GM10248 (cell line): ENCODE measurements at regions not wholly inside any gene's neighbourhood (a gene's known extent, or its start where the extent isn't known, plus 50 kb on each side); places are given as distances from the start of the nearest gene placed in this dataset.

ENCODE experiments used
- CTCF ChIA-PET: fragments of 300-600 bp; sonication (Branson Sonifier 250); formaldehyde crosslinking; extraction: SDS; loops from one replicate; lab custom pipeline; 2021; ENCODE audit warnings: antibody characterized with exemption; lab: Yijun Ruan, JAX
- POLR2A ChIA-PET: fragments of 350-650 bp; sonication (Branson Sonifier 250); formaldehyde crosslinking; extraction: SDS; loops from one replicate; lab custom pipeline; 2020; ENCODE audit warnings: antibody characterized with exemption; lab: Yijun Ruan, JAX
- DNase-seq: peaks from one replicate; pipeline ENCODE4 v3.0.0; 2012; ENCODE audit errors: extremely low spot score
- CTCF ChIP-seq: IDR thresholded peaks from 2 replicates; pipeline ENCODE4 v1.5.1; 2012; ENCODE audit warnings: mild to moderate bottlenecking, low read depth; ENCODE audit errors: extremely low read depth, missing control alignments, control extremely low read depth

GRCh38 chr1:188672153-188672552 is 1805.5 kb downstream of the BRINP3 start:
- ChIA-PET POLR2A (no interaction called here), CTCF (no interaction called here)
- DNase-seq, result no peak
- TF ChIP-seq CTCF, result no peak

- CTCF ChIA-PET, result no interaction called here
- POLR2A ChIA-PET, result no interaction called here
- TF ChIP-seq CTCF, result no peak
- no peak for DNase-seq
Measured at GRCh38 chr1:188689542-188689941, 1788.1 kb downstream of the BRINP3 start.

- no peak for TF ChIP-seq CTCF
- CTCF ChIA-PET, result no interaction called here
- POLR2A ChIA-PET, result no interaction called here
- no peak for DNase-seq
Measured at GRCh38 chr1:188700116-188700515, 1777.5 kb downstream of the BRINP3 start.

GRCh38 chr1:188706742-188707141 is 1770.9 kb downstream of the BRINP3 start:
- POLR2A ChIA-PET, result no interaction called here
- CTCF ChIA-PET, result no interaction called here
- no peak for TF ChIP-seq CTCF
- DNase-seq, result no peak

GRCh38 chr1:188708795-188709535 is 1768.7 kb downstream of the BRINP3 start:
- POLR2A ChIA-PET, result no interaction called here
- no peak for TF ChIP-seq CTCF
- DNase-seq, result no peak
- CTCF ChIA-PET, result no interaction called here

- CTCF ChIA-PET, result no interaction called here
- no peak for TF ChIP-seq CTCF
- POLR2A ChIA-PET, result no interaction called here
- no peak for DNase-seq
Measured at GRCh38 chr1:188715566-188715965, 1762.1 kb downstream of the BRINP3 start.
